CD1c-positive myeloid dendritic cell (primary cell): ENCODE measurements at regions not wholly inside any gene's neighbourhood (a gene's known extent, or its start where the extent isn't known, plus 50 kb on each side); places are given as distances from the start of the nearest gene placed in this dataset.

Experiments used
- DNase-seq: peaks from one replicate; pipeline ENCODE4 v3.0.0-alpha.2; 2016; ENCODE audit errors: extremely low spot score

DNA sequence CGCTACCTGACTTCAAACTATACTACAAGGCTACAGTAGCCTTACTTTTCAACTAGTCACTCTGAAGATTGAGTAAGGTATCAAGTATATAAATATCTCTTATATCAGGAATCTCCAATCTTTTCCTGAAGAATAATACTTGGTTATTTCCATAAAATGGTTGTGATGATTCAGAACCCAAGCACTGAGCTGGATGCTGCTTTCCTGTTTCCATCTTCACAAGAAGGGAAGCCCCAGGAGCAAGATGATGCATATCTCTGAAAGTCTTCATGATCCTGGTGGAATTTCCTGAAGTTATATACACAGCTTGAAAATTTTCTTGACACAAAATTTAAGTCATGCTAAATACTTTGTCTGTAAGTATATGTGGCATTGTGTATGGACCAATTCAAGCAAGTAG lies 243.9 kb upstream of the TANK start:
- no peak for DNase-seq

DNA sequence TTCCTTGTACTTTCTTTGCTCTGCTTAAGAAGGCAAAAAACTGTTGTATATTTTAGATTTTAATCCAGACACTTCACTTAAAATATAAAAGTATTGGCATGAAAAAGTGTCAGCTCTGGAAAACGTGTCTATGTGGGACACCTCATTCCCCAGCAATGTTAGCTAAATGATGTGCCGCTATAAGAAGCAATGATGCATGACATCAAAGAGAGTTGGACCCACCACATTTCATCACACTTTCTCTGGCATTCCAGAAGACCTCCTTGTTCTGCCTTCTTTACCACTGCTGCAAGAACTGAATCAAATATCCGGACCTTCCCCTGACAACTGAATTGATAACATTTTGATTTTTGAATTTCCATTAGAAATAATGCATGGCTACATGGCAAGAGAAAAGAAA lies 242.4 kb upstream of the TANK start:
- DNase-seq = no peak

DNA sequence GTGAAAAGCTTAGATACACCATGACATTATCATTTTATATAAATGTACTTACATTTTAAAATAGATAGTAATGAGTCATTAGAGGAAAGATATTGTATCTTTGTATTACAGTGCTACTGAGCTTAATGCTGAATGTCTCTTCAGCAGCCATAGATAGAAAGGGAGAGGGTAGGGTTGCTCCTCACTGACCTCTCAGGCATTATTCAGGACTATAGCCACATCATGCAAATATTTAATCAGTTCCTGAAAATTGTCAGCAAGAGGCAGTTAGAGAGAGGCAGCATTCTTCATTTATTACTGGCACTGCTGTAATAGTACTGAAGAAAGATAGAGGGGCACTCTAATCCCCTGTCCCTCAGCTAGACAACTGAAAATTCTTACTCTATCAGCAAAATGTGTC lies 242.0 kb upstream of the TANK start:
- DNase-seq = no peak

DNA sequence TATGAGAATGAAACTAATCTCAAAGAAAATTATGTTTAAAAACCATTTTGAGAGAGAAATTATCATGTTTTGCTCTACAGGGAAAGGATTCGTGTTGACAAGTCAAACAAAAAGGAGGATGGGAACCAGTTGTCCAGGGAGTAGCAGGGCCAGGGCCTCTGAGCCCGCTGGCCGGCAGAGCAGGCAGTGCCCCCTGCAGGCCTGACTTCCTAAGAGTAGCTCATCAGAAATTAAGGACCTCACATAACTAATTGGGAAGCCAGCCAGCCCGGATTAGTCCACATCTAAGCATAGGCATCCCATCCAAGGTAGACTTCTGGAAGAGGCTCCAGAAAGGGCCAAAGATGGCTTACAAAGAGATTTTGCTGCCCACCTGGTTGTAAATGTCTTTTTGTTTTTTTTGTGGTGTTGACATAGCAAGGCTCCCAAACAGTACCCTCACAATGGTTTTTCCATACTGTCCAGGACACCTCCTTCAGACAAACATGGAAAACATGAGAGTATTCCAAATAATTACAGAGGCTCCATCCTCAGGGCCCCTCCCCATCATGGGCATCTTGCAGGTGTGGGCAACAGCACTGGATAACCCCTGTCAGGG lies 241.2 kb upstream of the TANK start:
- DNase-seq = peak; percentile 68

DNA sequence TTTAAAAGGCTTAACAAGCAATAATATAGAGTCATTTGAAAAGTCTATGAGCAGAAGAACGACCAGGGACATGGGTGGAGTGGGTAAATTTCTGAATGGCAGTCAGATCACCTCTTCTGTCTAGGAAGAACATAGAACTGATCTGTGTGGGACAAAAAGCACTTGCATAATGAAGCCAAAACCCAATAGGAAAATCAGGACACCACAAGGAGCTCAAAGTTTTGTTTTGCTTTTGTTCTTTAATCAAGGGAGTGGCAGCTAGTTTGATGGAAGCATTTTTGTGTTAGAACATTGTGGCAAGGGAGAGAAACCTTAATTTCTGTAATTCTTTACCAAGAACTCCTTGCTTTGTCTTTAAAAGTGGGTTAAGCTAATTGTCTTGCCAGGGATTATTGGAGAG lies 240.2 kb upstream of the TANK start:
- no peak for DNase-seq

DNA sequence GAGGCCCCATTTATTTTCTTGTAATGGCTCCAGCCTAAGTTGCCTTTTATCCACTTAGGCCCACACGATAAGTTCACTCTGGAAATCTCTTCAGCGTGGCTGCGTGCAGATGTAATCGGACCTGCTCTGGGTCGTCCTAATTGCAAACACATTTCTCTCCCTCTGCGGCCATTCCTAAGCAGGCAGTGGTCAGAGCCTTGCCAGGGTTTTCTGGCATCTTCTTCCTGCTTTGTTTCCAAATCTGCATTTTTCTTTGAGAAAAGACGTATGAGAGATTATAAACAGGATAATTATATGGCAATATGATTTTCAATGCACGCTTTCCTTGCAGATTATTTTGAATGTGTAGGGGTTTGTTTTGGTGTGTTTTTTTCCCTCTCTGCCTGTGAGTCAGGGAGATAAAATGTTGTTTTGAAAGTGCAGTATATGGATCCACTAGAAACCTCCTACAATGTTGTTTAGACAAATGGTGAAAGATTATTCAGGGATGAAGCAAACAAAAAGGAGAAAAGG lies 239.4 kb upstream of the TANK start:
- no peak for DNase-seq

DNA sequence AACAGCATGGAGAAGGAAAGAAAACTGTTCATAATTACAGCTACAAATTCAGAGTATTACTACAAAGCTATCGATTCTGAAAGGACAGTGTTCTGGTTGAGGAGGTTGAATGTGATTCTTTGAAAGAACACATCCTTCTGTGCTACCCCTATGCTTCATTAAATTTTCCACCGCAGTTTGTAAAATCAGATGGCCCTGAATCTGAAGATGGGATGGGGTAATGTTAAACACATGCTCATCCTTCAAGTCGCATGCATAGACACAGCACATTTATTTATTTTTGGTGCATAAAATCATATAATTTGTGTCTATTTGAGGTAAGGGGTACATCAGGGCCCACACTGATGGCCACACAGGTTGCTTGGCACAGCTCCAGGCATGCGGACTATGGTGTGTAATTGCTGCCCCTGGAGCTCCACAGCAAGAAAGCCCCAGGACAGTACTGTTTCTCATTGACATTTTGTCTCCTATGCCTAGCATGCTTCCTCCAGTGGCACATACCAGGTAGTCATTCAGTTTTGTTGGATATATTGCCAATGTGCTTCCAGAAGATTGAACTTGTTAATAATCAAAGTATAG lies 238.8 kb upstream of the TANK start:
- no peak for DNase-seq

DNA sequence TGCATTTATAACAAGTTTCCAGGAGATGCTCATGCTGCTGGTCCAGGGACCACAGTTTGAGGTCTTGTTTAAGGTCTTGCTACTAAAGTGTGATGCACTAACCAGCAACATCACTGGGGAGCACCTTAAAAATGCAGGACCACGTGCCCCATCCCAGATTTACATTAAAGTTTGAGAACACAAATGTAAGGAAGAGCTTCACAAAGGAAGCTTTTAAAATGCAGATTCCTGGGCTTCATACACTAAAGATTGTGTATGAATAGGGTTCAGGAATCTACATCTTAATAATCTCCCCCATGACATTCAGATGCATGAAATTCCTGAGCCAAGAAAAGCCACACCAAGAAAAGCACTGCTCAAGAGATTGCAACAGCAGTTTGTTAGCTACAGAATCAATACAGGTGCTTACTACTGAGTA lies 235.3 kb upstream of the TANK start:
- no peak for DNase-seq

DNA sequence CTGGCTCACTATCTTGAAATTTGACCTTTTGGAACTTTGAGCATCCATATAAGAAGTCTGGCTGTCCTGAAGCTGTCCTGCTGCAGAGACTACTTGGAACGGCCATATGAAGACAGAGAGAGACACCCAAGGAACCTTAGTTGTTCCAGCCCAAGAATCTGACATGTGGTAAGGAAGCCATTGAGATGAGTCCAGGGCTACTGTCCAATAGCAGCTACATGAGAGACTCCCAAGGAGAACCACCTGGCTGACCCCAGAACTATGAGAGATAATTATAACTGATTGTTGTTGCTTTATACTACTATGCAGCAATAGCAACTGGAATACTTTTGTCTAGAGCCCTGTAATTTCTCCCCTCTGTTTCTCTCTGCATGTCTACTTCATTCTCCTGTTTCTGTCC lies 234.3 kb upstream of the TANK start:
- no peak for DNase-seq

DNA sequence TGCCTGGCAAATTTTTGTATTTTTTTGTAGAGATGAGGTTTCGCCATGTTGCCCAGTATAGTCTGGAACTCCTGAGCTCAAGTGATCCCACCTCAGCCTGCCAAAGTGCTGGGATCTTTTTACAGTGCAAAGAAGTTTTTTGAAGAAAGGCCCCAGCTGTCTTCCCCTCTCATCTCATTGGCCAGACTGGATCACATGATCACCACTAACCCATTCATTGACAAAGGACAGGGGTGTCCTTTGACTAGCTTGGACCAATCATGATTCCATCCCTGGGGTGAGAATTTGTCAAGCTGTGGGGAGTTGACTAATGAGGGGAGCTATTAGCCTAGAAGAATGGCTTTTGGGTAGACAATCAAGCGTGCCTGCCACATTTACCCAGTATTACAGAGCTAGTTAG lies 232.9 kb upstream of the TANK start:
- DNase-seq = no peak

DNA sequence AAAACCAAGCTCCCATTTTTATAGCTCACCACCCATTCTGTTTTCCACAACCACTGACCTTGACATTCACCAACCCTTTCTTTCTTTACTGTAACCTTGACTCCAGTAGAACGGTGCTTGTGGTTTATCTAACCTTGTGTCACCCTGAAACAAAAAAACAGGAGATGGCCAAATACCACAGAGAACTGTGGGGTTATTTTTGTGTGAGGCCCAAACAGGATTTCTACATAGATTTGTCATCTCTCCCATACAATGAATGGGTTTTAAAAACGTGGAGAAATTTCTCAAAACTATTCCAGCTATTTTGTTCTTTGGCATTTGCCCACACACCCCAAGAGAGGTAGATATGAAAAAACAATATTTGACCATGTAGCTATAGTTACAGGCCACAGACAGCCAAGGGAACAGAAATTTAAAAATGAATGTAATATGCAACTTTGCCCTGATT lies 231.3 kb upstream of the TANK start:
- no peak for DNase-seq

DNA sequence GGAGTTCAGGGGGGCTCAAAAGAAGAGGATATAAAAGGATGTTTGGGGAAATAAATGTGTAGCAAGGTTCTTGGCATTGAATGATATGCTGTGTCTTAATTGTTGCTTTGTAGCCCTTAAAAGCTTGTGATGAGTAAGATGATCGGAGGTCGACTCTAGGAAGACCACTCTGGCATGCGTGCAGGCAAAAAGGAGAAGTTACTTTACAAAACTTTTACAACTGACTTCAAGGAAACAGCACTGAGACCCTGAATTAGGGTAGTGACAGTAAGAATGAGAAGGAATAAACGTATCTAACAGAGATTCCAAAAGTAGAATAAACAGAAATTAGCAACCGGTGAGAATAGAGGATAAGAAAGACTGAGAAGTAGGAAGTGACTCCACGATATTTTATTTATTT lies 228.7 kb upstream of the TANK start:
- DNase-seq = no peak

DNA sequence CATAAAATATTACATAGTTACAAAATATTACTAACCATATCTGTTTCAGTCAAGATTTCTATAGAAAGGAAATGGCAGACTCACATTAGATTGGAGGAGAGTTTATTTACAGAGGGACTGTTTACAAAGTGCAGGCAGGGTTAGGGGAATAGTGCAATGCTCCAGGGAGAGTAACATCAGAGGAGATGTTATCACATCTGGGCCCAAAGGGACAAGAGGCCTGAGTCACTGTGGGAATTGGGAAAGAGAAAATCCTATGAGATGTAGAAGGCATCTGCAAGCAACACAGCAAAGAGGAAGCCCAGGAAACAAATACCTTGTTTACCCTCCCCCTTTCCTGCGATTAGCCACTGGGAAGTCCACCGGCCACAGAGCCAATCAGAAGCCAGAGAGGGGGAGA lies 227.3 kb upstream of the TANK start:
- no peak for DNase-seq

DNA sequence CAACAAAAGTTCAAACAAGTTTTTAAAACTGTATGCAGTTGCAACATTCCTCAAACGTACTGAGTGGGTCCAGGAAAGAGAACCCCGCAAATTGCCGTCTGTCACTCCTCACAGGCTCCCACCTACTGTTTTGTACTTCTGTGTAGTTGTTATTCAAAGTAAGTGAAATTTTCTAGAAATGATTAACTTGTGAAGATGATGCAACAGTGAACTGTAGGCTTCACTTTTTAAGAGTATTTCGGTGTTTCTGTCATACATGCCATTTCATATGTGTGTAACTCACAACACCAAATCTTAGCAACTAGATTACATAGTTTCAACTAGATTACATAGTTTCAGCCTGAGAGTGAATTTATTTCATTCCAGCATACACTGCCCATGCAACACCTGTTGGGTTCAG lies 226.0 kb upstream of the TANK start:
- DNase-seq = no peak

DNA sequence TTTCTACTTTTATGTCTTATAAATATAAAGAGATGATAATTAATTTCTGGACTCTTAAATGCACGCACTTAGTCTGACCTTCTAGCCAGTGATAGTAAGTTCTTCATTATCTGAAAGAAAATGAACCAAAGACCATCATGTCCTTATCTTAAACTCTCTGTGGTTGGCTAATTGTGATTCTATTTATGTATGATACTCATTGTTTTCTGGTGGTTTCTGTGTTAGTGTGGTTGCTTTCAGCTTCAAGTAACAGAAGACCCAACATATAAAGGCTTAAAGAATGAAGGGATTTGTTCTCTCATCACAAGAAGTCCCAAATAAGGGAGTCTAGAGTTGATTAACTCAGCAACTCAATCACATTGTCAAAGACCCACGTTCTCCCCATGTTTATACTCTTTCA lies 225.2 kb upstream of the TANK start:
- no peak for DNase-seq

DNA sequence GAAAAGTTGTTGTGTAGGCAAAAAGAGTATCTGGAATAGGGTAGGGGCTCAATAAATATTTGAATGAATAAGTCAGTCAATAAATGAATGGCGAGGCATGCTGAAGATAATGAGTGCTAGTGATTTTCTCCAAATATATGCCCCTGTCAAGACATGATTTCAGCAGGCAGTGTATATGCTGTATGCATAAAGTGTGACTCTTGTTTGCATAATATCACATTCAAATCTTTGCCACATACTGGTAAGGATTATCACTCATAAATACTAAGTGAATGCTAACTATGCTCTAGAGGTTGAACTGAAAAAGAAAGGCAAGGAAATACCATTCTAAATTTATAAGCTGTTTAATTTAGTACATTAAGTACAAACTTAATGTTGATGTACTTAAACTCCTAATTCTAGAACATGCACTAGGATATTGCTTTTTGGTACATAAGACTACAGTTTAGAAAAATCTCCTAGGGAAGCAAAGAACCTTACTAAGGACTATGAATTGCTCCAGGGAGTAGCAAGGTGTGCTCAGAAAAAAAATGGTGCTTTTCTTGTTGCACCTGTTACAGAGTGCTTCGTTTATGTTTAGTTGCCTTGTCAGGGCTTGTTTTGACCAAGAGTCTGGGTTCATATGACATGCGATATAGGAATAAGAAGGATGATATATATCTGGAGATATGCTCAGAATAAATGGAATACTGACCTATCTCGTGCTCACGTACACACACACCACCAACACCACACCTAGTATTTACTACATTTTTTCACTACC lies 224.0 kb upstream of the TANK start:
- DNase-seq = no peak

DNA sequence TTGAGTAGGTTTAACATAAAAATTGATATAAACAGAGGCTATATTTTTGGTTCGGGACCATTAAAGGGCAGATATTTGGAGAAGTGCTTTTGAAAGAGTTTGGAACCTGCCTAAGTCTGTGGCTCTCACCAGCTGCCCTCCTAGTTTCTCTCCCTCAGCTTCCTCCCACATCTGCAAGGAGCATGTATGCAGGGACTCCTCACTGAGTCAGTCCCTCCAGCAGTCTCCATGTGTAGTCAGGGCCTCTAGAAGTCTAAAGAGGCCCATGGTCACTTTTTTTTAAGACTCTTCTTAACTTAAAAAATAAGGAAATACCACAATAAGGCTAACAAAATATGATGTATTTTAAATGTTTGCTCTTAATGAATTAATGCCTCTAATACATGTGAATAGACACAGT lies 220.0 kb upstream of the TANK start:
- DNase-seq = no peak

DNA sequence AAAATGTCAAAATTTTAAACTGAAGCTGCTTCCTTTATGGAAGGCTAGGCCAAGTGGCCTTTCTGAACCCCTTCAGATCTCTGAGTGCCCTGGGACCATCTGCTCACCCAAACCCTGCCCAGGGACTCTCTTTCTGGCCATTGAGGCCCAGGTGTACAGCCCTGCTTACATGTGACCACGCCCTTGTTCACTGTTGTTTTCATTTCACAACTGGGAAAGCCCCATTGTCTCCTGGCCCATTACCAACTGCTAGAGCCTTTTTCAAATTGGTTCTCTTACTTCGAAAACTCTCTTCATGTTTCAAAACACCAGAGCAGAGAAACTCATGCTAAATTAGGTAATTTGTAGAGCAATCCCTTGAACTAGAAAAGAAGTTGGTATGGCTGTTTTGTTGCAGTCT lies 219.5 kb upstream of the TANK start:
- no peak for DNase-seq

DNA sequence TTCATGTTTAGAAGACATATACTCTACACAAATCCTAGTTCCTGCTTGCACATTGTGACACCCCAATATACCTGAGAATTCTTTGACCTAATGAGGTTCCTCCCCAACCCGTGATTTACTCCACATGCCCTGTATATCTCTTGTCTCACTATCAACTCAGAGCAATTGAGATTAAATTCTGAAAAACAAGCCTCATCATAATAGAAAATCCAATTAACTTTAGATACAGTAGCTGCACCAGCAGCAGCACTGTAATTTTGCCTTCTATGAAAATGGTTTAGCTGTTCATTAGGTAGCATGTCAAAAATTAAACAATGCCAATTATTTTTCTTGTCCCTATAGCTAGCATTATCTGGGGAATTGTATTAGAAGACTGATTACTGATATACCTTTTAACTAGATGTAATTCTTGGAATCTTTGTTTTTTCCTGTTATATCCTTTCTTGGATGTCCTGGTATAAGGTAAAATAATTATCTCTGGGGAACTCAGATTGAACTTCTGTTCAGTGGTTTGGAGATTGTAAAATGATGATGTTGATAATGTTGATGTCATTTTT lies 218.9 kb upstream of the TANK start:
- DNase-seq = no peak

DNA sequence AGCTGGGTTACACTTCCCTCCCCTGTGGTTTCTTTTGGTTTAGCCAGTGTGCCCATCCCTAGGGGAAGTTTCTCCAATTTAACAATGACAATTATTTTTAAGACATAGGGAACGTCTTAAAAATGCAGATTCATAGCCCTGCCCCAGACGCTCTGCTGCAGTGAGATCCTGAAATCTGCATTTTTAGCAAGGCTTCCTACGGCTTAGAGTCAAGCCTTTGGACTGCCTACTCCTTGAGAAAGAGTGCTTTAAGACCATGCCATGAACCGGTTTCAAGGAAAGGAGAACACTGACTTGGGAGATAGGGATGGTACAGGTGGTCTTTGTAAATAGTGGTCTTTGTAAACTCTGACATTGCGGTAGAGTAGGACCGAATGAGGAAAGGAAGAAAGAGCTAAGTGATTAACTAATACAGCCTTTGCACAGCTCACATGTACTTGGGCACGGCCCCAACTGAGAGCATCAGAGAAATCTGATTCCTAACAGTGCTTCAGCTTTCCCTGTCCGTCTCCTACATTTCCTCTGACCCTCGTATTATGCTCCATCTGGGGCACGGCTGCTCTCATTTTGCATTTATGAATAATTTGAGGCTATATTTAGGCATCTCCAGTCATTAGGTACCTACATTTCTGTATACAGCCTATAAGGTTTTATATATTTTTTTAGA lies 217.6 kb upstream of the TANK start:
- DNase-seq = no peak

DNA sequence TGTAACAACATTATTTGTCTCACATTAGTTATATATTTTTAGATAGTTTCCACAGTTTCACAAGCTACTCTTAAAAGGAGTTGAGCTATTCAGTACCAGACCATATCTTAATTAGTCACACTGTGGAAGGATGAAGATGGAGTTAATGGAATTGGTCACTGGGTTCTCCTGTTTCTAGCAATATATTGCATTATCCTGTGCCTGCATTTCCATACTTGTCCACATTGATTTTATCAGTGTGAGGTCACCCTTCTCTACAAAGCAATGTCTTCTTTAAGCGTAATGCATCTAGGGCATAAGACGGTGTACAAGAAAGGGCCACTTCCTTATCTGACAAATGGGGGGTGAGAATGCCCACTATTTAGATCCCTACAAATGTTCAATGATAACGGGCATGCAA lies 216.8 kb upstream of the TANK start:
- DNase-seq = no peak

DNA sequence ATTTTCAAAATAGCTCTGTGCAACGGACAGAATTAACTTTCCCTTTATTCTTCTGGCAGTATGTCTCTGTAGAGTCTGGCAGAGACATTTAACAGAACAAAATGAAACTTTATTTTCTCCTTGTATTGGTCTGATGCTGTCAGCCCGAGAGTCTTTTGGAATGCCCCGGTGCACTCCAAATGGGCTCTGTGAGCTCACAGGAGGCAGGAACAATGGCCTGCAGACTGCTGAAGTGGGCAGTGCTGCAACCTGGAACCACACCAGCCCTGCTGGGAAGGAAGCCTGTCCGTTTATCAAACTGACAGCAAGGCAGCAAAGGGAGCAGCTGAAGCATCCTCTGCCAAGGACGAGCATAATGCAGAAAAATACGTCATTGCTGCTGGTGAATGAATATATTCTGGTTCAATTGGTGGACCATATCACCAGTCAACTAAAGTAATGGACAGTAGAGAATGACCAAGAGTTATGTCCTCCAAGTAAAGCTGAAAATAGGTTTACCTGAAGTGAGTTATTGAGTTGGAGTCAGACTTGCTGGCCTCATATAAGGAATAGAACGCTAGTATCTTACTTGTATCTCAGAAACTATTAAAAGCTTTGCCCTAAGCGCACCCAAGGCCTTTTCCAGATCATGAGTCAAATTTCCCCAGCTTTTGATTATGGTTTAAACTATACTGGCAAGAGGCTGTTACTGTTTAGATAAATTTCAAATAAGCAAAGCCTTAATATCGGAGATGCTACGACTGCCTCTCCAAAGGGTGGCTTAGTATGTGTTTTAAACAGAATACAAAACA lies 207.6 kb upstream of the TANK start:
- no peak for DNase-seq
